SU-DHL-6 (cell line): ENCODE measurements at regions not wholly inside any gene's neighbourhood (a gene's known extent, or its start where the extent isn't known, plus 50 kb on each side); places are given as distances from the start of the nearest gene placed in this dataset.

Experiments used
- CTCF ChIP-seq: fragments of 200-600 bp; sonication (generic); IDR thresholded peaks from one replicate; pipeline ENCODE4 v1.5.1; 2017; ENCODE audit warnings: antibody characterized with exemption, mild to moderate bottlenecking, low read length, moderate library complexity; ENCODE audit not compliant: insufficient read depth, poor library complexity, severe bottlenecking
- EZH2phosphoT487 ChIP-seq: fragments of 200-600 bp; sonication (generic), shearing (Covaris generic); conservative IDR thresholded peaks from 2 replicates; pipeline ENCODE4 v1.6.1; 2018; ENCODE audit warnings: mild to moderate bottlenecking, antibody characterized with exemption, low read length, moderate library complexity, mixed read lengths

GRCh38 chr3:59426821-59427565, 377.2 kb upstream of the CFAP20DC start:
- TF ChIP-seq CTCF: no peak
- TF ChIP-seq EZH2phosphoT487: no peak
